NCI-H82 treated with DMSO at 0.1 percent for 48 hours (cell line): ENCODE measurements at regions not wholly inside any gene's neighbourhood (a gene's known extent, or its start where the extent isn't known, plus 50 kb on each side); places are given as distances from the start of the nearest gene placed in this dataset.
A peak's percentile ranks its signal among the peaks of the same experiment; 100 is the strongest.

Experiments
- DNase-seq: peaks from one replicate; lab custom pipeline; 2025; ENCODE audit not compliant: unreplicated experiment; lab: John Stamatoyannopoulos, UW

DNA sequence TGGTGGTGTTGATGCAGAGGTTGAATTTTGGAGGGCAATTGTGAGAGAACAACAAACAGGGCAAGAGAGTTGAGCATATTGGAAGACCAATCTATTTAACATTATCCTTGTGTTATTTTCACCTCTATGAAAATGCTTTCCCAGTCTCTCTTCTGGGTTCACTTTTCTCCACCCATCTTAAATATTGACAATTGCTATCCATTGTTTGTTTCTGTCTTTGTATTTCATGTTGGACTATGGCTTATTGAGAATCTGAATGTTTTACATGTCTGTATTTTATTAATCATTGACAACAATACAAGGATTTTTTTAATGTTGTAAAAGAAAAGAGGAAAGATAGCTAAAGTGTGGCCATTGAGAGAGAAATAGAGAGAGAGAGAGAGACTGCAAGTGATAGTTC, 1121.5 kb downstream of the BRINP3 start:
- DNase-seq: no peak

- no peak for DNase-seq
Measured at GRCh38 chr1:189357317-189357716, 1120.3 kb downstream of the BRINP3 start.

- DNase-seq: no peak
Measured at GRCh38 chr1:189369612-189370011, 1108.1 kb downstream of the BRINP3 start.

DNA sequence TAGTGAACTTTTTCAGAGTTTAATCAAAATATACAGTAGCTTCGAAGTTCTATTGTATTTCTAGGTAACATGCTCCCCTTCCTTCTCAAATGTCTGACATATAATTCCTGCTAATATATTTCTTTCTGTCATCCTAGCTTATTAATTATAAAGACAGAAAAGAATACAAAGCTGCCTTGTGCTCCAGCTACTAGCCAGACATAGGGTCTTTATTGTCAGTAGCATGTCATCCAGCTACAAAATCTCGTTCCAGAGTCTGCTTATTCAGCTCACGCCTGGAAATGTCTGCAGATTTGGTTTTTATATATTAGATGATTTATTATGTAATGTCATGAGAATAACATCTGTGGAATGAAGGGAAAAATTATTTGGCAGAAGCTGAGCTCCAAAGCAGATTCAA, 1102.8 kb downstream of the BRINP3 start:
- no peak for DNase-seq

GRCh38 chr1:189405419-189405818, 1072.2 kb downstream of the BRINP3 start:
- no peak for DNase-seq

GRCh38 chr1:189409774-189410173, 1067.9 kb downstream of the BRINP3 start:
- DNase-seq: no peak

- DNase-seq: no peak
Measured at GRCh38 chr1:189424746-189425331, 1052.8 kb downstream of the BRINP3 start.

DNA sequence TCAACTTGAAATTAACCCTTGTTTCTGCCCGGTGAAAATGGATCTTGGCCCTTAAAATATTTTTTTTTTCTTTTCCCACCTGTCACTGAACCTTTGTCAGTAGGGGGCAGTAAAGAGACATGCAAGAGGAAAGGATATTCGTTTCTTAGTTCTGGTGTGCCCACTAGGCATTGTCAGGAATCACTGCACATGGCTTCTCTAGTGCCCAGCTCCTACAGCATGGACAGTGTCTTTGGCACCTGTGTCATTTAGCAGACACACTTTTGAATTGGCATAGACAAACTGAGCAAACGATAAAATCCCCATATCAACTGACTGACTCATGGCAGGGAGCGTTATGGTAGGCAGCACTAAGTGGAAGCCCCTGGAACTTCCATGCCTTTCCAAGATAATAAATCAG, 1048.1 kb downstream of the BRINP3 start:
- DNase-seq: peak; percentile 38

GRCh38 chr1:189431447-189431846, 1046.2 kb downstream of the BRINP3 start:
- no peak for DNase-seq

DNA sequence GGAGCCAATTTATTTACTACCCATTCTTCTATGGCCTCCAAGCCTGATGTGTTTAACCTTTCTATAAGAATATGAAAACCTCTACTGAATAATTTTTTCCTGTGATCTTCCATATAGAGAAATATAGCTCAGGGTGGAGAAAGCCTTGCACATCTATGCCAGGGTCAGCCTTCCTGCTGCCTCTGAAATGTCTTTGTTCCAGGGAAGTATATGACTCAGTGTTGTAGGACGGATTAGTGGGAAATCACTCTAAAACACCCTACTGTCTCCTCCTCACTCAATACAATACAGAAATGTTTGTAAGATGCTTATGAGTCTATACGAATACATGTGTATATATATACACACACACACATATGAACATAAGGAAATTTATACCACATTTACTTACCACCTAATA, 1044.9 kb downstream of the BRINP3 start:
- no peak for DNase-seq

DNA sequence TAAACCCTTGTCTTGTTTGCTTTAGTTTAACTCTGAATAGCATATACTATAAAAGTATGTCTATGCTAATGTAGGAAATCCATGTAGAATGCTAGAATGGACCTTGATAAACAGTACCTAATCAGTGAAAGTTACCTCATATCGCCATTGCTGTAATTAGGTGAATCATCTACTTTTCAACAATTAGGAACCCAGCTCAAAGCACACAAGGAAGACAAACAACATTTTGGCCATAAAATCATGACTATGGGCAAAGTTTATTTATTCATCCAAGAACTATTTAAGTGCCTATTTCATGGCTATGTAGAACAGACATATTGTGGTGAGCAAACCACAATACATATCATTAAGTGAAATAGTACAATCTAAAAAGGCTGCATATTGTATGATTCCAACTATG, 1043.2 kb downstream of the BRINP3 start:
- no peak for DNase-seq

- no peak for DNase-seq
Measured at GRCh38 chr1:189435398-189435797, 1042.3 kb downstream of the BRINP3 start.

DNA sequence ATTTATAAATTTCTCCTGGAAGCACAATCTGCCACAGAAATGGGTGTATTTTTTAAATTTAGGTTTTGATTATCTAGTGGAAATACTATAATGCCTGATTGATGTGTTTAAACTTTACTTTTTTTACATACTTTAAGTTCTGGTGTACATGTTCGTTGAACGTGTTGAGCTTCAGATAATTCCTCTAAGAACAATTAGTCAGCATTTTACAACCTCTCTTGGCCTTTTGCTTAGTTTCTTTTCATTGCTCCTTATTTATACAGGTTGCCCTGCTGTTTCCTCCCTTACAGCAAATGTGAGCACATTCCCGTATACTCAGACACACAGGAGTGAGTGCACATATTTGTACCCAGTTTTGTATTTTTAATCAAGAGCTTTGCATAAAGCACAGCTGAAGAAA, 1038.9 kb downstream of the BRINP3 start:
- DNase-seq: no peak

DNA sequence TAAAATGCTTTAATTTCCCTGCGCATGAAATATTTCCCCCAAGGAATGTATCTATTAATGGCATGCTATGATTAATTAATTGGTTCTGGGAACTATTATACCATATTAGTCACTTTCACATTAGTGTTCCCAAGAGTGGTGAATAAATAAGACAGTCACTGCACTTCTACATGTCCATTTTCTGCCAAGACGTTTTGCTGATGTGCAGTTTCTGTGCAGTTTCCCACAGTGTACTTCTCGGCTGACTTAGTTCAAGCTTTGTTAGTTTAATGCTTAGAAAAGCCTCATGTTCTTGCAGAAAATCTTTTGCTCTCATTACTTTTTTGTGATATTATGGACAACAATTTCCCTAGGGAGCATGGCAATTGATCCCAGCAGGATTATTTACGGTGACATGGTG, 1014.5 kb downstream of the BRINP3 start:
- no peak for DNase-seq

GRCh38 chr1:189496768-189497167, 980.9 kb downstream of the BRINP3 start:
- no peak for DNase-seq

- DNase-seq: no peak
Measured at GRCh38 chr1:189499736-189500135, 977.9 kb downstream of the BRINP3 start.

DNA sequence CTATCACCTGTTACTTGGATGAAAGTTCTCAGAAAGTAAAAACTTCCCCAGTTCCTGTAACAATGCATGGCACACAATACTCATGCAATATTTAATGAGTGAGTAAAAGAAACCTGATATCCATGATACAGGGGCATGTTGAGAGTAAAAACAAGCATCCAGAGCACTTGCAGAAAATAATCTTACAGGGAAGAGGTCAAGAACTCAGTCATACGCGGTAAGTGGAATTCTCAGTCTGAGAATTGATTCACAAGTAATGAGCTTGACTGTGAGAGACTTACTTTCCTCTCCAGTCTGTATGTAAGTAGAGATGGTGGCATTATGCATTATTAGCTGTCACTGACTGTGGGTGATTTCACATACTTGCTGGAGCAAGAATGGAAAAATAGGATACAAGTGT, 976.9 kb downstream of the BRINP3 start:
- no peak for DNase-seq

DNA sequence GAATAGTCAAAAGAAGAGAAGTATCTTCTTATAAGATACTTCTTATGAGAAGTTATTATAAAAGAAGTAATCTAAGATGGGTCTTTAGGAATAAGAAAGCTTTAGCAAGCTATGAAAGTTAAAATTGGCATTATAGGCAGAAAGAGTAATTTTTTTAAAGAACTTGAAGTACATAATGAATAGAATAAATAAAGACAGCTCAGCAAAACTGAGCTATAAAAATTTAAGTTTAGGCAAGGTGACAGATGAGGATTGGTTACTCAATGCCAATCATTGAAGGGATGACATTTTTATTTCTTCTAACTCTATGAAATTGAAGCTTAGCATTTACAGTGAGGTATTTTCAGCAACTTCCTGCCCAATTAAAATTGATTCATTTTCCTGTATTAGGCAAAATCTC, 966.8 kb downstream of the BRINP3 start:
- no peak for DNase-seq

DNA sequence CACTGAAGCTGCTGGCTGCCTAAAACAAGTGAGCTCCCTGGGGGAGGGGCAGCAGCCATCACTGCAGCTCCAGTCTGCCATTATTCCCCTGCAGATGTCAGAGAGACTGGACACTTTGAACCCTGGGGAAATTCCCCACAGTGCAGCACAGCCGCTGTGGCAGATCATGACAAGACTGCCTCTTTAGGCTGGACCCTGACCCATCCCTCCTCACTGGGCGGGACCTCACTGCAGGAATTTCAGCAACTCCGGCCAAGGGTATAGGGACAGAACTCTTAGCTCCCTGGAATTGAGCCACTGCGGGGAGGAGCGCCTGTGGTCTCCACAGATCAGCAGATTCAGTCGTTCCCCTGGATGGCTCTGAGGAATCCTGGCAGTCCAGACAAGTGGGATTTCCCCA, 964.6 kb downstream of the BRINP3 start:
- no peak for DNase-seq

DNA sequence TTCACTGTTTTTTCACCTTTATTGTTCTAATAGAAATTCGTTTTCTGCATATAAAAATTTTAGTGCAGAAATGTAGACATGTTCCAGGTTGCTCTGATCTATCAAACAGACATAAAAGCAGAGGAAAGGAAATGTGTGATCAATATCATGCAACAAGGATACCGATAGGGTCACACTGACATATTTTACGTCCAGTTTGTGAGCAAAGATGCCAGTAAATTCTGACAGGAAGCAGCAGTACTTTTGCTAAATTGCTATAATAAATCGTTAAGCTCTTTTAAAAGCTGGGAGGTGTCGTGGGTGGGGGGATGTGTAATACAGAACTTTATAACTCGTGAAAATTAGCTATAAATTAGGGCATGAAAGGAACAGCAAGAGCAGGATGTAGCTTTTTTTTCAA, 955.2 kb downstream of the BRINP3 start:
- no peak for DNase-seq

DNA sequence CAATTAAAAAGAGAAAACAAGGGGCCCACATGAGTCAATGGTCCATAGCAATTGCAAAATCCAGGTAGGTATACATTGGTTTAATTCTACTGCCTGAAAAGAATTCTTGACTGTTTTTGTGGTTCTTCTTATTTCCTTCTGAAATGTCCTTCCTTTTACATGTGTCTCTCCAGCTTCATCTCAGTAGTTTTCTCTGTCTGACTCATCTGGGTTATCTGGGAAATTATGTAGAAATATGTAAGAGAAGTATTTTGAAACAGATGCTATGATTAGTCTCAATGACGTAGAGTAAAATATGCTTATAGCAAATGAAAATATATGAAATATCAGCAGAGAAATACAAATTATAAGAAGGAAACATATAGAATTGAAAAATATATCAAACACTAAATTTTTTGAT, 953.2 kb downstream of the BRINP3 start:
- no peak for DNase-seq

GRCh38 chr1:189530162-189530561, 947.5 kb downstream of the BRINP3 start:
- no peak for DNase-seq

DNA sequence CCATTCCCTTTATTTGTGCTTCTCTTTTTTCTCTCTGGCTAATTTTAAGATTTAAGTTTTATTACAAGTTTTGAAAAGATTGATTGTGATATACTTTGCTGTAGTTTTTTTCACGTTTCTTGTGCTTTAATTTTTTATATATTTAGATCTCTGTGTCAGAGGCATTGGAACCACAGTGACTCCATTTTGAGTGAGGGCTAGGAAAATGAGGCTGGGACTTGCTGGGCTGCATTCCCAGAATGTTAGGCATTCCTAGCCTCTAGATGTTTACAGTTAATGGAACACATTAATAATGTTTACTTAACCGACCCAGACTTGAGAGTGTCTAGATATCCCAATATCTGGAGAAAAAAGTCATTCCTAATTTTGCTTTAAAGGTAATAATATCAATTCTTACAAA, 939.4 kb downstream of the BRINP3 start:
- no peak for DNase-seq

GRCh38 chr1:189550498-189550897, 927.2 kb downstream of the BRINP3 start:
- DNase-seq: no peak
